ENCODE measurements at regions not wholly inside any gene's neighbourhood (a gene's known extent, or its start where the extent isn't known, plus 50 kb on each side); places are given as distances from the start of the nearest gene placed in this dataset.

DNA sequence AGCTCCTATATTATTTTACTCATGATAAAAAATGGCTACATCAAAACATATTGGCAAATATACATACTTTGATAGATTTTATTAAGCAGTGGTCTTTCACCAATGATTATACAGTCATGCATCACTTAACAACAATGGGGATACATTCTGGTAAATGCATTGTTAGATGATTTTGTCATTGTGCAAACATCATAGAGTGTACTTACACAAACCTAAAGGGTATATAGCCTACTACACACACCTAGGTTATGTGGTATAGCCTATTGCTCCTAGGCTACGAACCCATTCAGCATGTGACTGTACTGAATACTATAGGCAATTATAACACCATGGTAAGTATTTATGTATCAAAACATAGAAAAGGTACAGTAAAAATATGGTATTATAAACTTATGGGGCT, 98.9 kb upstream of the IL6 start:
- no peak for DNase-seq (ENCODE audit: extremely low read depth in 1 of 2, low read depth in 1 of 2)

DNA sequence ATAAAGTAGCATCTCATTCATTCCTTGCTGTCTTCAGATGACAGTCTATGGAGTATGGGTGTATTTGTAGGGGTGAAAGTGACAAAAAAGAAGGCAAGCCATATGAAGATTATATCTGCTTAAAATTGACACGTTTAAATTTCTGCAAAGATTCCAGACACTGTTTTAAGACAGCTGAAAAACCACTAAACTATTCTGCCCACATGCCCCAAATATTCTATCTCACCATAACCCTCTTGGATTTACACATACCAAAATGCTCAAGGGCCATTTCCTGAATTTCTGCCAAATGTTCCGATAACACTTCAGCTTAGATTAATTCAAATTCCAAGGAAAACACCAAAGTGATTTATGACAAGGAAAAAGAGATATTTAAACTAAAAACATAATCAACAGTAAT, 99.9 kb upstream of the IL6 start:
- DNase-seq (ENCODE audit: extremely low read depth in 1 of 2, low read depth in 1 of 2), result no peak

DNA sequence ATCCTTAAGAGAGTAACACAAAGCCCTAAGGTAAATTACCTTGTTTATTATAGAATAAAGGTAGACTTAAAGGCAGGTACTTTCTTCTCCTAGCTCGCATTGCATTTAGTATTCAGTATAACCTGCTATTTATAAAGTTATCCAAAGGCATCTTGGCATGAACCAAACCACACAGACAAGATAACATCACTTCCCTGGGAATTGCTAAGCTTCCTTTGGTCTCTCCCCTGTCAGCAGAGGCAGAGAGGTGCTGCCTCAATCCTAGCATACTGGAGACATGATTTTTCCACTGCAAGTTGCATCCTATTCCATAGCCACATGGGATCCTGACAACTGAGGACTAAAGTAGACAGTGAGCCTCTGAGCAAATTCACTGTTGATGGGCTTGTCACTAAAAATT, 101.7 kb upstream of the IL6 start:
- DNase-seq (ENCODE audit: extremely low read depth in 1 of 2, low read depth in 1 of 2), result no peak

DNA sequence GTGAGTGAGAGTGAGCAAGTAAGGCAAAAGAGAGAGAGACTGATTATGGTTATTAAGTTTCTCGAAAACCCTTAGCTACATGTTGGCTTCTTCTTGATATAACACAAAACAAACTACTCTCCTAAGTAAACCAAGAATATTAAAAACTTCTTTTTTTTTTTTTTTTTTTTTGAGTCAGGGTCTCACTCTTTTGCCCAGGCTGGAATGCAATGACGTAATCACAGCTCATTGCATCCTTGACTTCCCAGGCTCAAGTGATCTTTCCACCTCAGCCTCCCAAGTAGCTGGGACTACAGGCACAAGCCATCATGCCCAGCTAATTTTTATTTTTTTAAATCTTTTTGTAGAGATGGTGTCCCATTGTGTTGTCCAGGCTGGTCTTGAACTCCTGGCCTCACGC, 102.2 kb upstream of the IL6 start:
- no peak for DNase-seq (ENCODE audit: extremely low read depth in 1 of 2, low read depth in 1 of 2)

DNA sequence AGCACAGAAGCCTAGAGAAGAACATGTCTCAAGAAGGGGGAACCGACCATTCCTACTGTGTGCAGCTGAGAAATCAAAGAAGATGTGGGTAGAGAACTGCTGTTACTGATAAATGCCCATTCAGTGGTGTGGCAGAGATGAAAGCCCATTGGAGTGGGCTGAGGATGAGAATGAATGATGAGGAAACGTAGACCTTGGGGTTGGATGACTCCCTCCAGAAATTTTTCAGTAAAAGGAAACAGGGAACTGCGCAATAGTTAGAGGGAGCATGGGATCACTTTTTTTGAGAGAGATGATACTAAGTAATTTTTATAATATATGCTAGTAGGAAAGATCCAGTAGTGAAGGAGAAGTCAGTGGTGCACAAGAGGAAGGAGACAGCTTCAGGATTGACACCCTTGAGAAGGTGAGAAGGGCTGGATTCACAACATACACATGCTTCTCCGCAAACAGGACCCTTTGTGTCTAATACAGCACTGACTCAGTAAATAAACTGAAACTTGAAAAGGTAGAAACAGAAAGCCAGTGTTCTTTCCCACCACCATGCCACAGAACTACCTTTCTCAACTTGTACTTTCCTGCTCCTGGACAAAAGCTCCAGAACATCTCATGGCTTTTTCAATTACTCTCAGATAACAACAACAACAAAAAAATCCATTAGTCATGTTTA, 104.7 kb upstream of the IL6 start:
- DNase-seq (ENCODE audit: extremely low read depth in 1 of 2, low read depth in 1 of 2), result no peak

DNA sequence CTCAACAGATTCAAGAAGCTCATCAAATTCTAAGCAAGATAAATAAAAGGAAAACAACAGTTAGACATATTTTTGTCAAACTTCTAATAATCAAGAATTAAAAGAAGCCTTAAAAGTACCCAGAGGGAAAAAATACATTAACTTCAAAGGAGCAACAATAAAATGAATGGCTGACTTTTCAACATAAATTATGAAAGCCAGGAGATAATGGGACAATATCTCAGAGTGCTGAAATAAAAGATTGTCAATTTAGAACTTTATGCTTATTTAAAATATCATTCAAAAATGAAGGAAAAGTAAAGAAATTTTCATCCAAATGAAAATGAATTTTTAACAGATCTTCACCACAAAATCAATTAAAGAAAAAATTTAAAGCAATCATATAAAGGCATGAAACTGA, 108.5 kb upstream of the IL6 start:
- no peak for DNase-seq (ENCODE audit: extremely low read depth in 1 of 2, low read depth in 1 of 2)

DNA sequence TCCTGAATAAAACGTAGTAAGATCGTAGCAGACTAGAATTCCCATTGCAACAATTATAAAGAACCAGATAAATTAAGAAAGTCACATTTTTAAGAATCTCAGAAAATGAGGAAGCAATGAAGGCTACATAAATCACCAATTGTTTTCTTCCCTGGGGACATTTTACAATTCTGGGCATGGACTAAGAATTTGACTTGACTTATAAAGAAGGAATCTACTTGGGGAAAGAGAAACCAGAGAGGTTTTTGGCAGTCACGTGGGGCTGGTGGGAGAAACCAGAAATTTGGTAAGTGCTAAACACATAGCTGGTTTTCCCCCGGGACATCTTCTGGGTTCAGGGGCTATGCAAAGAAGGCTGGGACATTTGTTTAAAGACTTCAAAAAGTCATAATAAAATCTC, 109.8 kb upstream of the IL6 start:
- no peak for DNase-seq (ENCODE audit: extremely low read depth in 1 of 2, low read depth in 1 of 2)

GRCh38 chr7:22613496-22613895, 113.5 kb upstream of the IL6 start:
- DNase-seq (ENCODE audit: extremely low read depth in 1 of 2, low read depth in 1 of 2), result no peak

DNA sequence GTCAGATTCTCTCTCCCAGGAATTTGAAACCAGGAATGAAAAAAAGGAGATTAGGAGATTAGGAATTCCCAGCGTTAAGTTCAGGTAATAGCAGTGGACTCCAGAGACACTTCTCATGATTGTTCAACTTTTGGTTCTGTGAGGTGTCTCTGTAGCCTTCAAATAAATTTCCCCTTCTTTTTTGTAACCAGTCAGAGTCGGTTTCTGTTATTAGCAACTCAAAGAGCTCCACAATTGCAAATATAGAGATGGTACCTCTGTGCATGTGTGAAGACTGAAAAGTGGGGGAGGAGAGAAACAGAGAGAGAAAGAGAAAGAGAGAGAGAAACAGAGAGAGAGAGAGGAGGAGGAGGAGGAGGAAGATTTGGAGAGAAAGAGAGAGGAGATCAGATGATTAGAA, 112.8 kb upstream of the STEAP1B start:
- DNase-seq (ENCODE audit: extremely low read depth in 1 of 2, low read depth in 1 of 2), result no peak

DNA sequence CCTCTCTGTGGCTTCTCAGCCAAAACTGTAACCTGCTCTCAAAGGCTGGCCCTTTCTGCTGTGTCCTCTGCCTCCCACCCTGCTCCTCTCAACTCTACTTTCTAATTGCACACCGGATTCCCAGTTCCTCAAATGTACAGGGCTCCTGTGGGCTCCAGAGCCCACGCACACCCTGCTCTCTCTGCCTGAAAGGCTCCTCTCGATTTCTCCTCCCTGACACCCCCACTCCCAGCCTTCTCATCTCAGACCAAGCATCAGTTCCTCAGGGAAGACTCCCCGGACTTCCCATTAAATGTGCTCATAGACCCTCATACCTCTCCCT, 111.7 kb upstream of the STEAP1B start:
- no peak for DNase-seq (ENCODE audit: extremely low read depth in 1 of 2, low read depth in 1 of 2)

- DNase-seq (ENCODE audit: extremely low read depth in 1 of 2, low read depth in 1 of 2), result no peak
Observed at GRCh38 chr7:22610951-22611757, 111.2 kb upstream of the STEAP1B start.

DNA sequence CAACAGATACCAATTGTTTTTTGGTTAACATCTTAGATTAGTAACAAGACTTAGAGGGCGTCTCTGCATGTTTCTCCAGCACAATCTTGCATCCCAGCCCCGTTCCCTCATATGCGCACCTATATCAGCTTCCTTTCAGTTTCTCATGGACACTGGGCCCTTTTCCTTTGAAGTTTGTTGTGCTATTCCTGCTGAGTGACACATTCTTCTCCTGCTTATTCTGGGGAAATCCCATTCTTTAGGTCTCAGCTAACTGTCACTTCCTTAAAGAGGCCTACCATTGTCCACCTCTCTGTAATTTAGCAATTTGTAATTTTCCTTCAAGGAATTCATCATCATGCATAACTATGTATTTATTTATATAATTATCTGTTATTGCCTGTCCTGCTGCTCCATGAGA, 110.3 kb upstream of the STEAP1B start:
- DNase-seq (ENCODE audit: extremely low read depth in 1 of 2, low read depth in 1 of 2), result no peak

DNA sequence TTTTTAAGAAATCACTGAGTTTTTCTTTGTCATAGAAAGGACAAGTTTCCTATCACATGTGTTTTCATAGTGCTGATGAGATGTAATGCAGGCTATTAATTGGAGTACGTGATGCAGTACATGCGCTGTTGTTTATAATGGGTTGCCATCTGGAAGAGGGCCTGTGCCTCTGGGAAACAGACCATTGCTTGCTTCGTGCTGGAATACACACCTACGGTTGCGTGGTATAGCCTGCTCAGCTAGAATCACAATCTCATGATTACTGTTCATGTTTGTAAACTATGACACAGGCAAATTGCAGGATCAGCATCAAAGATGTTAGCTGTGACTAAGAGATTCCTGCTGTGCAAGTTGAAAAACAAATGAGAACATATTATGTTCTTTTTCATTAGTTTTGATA, 107.2 kb upstream of the STEAP1B start:
- no peak for DNase-seq (ENCODE audit: extremely low read depth in 1 of 2, low read depth in 1 of 2)

DNA sequence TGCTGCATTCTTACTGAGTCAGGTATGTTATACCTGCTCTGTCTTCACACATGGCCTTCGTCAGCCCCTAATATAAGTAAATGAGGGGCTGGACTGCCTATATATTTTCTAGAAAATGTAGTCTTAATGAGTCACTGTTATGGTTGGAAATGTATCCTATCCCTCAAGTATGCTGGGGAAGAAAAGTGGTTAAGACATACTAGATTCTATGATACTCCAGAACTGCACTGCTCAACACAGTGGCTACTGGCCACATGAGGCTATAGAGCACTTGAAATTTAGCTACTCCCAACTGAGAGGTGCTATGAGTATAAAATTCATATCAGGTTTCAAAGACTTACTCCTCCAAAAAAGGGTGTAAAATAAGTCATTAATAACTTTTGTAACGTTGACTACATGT, 104.3 kb upstream of the STEAP1B start:
- no peak for DNase-seq (ENCODE audit: extremely low read depth in 1 of 2, low read depth in 1 of 2)

GRCh38 chr7:22601812-22602565, 102.0 kb upstream of the STEAP1B start:
- DNase-seq (ENCODE audit: extremely low read depth in 1 of 2, low read depth in 1 of 2), result no peak

DNA sequence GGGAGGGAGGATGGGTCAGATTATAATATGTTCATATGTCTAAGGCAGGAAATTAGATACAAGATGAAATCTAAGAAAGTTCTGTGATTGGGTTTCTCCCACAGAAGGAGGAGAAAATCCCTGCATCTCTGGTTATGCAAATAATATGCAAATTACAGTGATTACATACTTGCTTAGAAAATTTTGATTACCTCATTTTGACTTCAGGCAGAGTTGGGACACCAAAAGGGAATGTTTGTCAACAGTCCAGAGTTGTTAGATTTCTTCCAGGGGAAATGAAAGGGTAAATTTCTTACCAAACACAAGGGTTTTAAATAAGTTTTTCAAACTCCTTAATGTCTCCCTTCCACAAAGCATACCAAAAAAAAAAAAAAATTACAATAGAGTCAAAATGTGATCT, 101.4 kb upstream of the STEAP1B start:
- no peak for DNase-seq (ENCODE audit: extremely low read depth in 1 of 2, low read depth in 1 of 2)

DNA sequence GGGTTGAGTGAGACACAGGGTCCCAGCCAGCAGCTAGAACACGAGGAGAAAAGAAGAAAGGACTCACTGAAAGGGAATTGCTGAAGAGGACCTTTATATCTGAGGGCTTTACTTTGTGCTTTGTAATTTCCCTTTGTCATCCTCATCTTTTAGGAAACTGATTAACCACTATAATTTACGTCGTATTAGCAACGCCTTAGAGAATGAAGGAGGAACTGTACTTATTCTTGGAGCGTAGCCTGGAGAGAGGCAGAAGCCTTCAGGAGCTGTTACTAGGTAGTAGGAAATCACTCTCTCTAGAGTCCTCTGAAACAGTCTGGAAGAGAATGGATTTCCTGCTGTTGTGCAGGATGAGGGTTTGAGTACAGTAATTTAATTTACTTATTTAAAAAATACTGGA, 101.0 kb upstream of the STEAP1B start:
- DNase-seq (ENCODE audit: extremely low read depth in 1 of 2, low read depth in 1 of 2), result no peak

DNA sequence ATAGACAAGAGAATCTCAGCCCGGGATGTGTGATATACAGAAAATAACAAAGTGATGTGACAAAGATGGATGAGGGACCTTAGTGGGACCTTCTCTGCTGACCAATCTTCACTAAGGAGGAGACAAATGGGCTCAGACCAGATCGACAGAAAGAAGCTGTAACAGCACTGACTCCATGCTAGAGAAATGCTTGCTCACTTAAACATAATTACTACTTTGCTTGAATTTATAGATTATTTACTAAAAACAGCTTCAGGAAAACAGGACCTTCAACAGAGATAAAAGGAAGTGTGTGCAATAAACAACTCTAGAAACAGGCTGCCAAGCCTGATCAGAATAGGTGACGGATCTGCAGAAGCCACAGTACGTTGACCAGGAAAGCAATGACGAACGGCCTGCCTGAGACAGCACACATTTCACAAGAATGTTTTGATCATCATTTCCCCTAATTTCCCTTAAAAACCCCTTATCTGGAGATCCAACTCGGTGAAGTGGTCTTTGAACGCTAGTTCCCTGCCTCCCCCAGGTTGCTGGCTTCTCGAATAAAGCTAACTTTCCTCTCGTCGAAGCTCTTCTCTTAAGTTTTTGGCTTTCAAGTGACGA, 98.4 kb upstream of the STEAP1B start:
- no peak for DNase-seq (ENCODE audit: extremely low read depth in 1 of 2, low read depth in 1 of 2)

GRCh38 chr7:22597844-22598243, 97.9 kb upstream of the STEAP1B start:
- no peak for DNase-seq (ENCODE audit: extremely low read depth in 1 of 2, low read depth in 1 of 2)

GRCh38 chr7:22596763-22597400, 96.9 kb upstream of the STEAP1B start:
- DNase-seq (ENCODE audit: extremely low read depth in 1 of 2, low read depth in 1 of 2), result no peak

GRCh38 chr7:22594020-22594419, 94.0 kb upstream of the STEAP1B start:
- no peak for DNase-seq (ENCODE audit: extremely low read depth in 1 of 2, low read depth in 1 of 2)

Data from stimulated activated CD8-positive, alpha-beta memory T cell treated with anti-CD3 and anti-CD28 coated beads, Interleukin-7, amount 100 ng/mL, for 48 hours (primary cell).